Type B pancreatic cell (in vitro differentiated cells): ENCODE measurements at regions not wholly inside any gene's neighbourhood (a gene's known extent, or its start where the extent isn't known, plus 50 kb on each side); places are given as distances from the start of the nearest gene placed in this dataset.
"Not testable (repeated sequence)": the region's sequence is repeated elsewhere in the genome, so short reads cannot be mapped to it uniquely, and the experiment has no call there.

Experiments used
- DNase-seq: peaks from one replicate; pipeline ENCODE4 v3.0.0; 2021; ENCODE audit warnings: mixed read lengths; ENCODE audit not compliant: unreplicated experiment; ENCODE audit errors: extremely low spot score
- H3K27ac Mint-ChIP-seq: 2 replicates; pipeline ENCODE4 v1.8.0; 2021; ENCODE audit warnings: mild to moderate bottlenecking, mixed read lengths
- H3K27me3 Mint-ChIP-seq: 2 replicates; pipeline ENCODE4 v1.8.0; 2021; ENCODE audit warnings: mixed read lengths
- H3K36me3 Mint-ChIP-seq: 2 replicates; pipeline ENCODE4 v1.8.0; 2021; ENCODE audit warnings: mixed read lengths
- H3K4me1 Mint-ChIP-seq: one replicate; pipeline ENCODE4 v1.8.0; 2021; ENCODE audit warnings: mixed read lengths; ENCODE audit not compliant: unreplicated experiment
- H3K4me3 Mint-ChIP-seq: 2 replicates; pipeline ENCODE4 v1.8.0; 2021; ENCODE audit warnings: mild to moderate bottlenecking, mixed read lengths
- H3K9me3 Mint-ChIP-seq: 2 replicates; pipeline ENCODE4 v1.8.0; 2021; ENCODE audit warnings: mixed read lengths
- CTCF ChIP-seq: fragments of 200-600 bp; sonication (generic); conservative IDR thresholded peaks from 2 replicates; pipeline ENCODE4 v1.5.0; 2021; ENCODE audit warnings: antibody characterized with exemption, mild to moderate bottlenecking

GRCh38 chr6:131336596-131336995 lies 201.3 kb downstream of the AKAP7 start:
- DNase-seq: no peak
- TF ChIP-seq CTCF: no peak
- Mint-ChIP-seq H3K27me3 (peaks cover 5% of the 10 kb centered on the region), H3K4me3 (no peak overlapping the region), H3K9me3 (no peaks in the 10 kb centered on the region), H3K4me1 (peaks cover 6% of the 10 kb centered on the region), H3K36me3 (peaks cover 3% of the 10 kb centered on the region), H3K27ac (no peak overlapping the region)

- H3K27ac Mint-ChIP-seq, H3K9me3 Mint-ChIP-seq, H3K4me1 Mint-ChIP-seq, H3K27me3 Mint-ChIP-seq, H3K36me3 Mint-ChIP-seq, DNase-seq, H3K4me3 Mint-ChIP-seq: not testable (repeated sequence)
Observed at GRCh38 chr6:131346896-131347295, 211.6 kb downstream of the AKAP7 start.

- no peak for TF ChIP-seq CTCF
- Mint-ChIP-seq H3K4me3 (no peak overlapping the region), H3K27ac (no peak overlapping the region), H3K9me3 (no peaks in the 10 kb centered on the region), H3K27me3 (no peaks in the 10 kb centered on the region), H3K36me3 (no peaks in the 10 kb centered on the region), H3K4me1 (peaks cover 5% of the 10 kb centered on the region)
- DNase-seq: no peak
Observed at GRCh38 chr6:131348572-131348971, 213.3 kb downstream of the AKAP7 start.

GRCh38 chr6:131349199-131349598 lies 213.9 kb downstream of the AKAP7 start:
- Mint-ChIP-seq H3K4me3 (no peak overlapping the region), H3K4me1 (peaks cover 5% of the 10 kb centered on the region), H3K36me3 (no peaks in the 10 kb centered on the region), H3K27me3 (no peaks in the 10 kb centered on the region), H3K27ac (no peak overlapping the region), H3K9me3 (no peaks in the 10 kb centered on the region)
- no peak for TF ChIP-seq CTCF
- DNase-seq: no peak

- DNase-seq: no peak
- no peaks in the 10 kb centered on the region for H3K27me3 Mint-ChIP-seq
- H3K4me3 Mint-ChIP-seq: no peak overlapping the region
- no peaks in the 10 kb centered on the region for H3K36me3 Mint-ChIP-seq
- TF ChIP-seq CTCF: no peak
- H3K9me3 Mint-ChIP-seq: no peaks in the 10 kb centered on the region
- peaks cover 11% of the 10 kb centered on the region for H3K4me1 Mint-ChIP-seq
- H3K27ac Mint-ChIP-seq: no peak overlapping the region
Observed at GRCh38 chr6:131353106-131353505, 217.8 kb downstream of the AKAP7 start.

- H3K27me3 Mint-ChIP-seq: no peaks in the 10 kb centered on the region
- H3K9me3 Mint-ChIP-seq: no peaks in the 10 kb centered on the region
- H3K4me3 Mint-ChIP-seq: no peak overlapping the region
- H3K27ac Mint-ChIP-seq: no peak overlapping the region
- peaks cover 6% of the 10 kb centered on the region for H3K4me1 Mint-ChIP-seq
- no peak for TF ChIP-seq CTCF
- no peaks in the 10 kb centered on the region for H3K36me3 Mint-ChIP-seq
- no peak for DNase-seq
Observed at GRCh38 chr6:131353876-131354275, 218.6 kb downstream of the AKAP7 start.
